Cardiac fibroblast (primary cell): ENCODE measurements at regions not wholly inside any gene's neighbourhood (a gene's known extent, or its start where the extent isn't known, plus 50 kb on each side); places are given as distances from the start of the nearest gene placed in this dataset.

ENCODE experiments used
- DNase-seq, 2 donors: peaks; one replicate each; pipeline versions ENCODE4 v3.0.0 to v3.0.0-alpha.2; 2010; ENCODE audit warnings: low read depth in 2 of 2
- H3K4me3 ChIP-seq, 2 donors: replicated peaks in 1 of 2; 1 replicate in 1 of 2; 2 replicates in 1 of 2; pipeline ENCODE4 v1.5.1; 2011; ENCODE audit warnings: low read depth in 2 of 2, low read length in 2 of 2, mild to moderate bottlenecking in 2 of 2, moderate library complexity in 1 of 2
- CTCF ChIP-seq: IDR thresholded peaks from one replicate; pipeline ENCODE4 v1.5.1; 2011; ENCODE audit warnings: low read depth, mild to moderate bottlenecking, low read length, inconsistent platforms

GRCh38 chr14:71659159-71659558 is 273.1 kb upstream of the RGS6 start:
- H3K4me3 ChIP-seq = no peak overlapping the region
- no peak for TF ChIP-seq CTCF
- peak in 1 of 2 donors; percentile 58 for DNase-seq

- no peak for DNase-seq
- no peak overlapping the region for H3K4me3 ChIP-seq
- TF ChIP-seq CTCF = no peak
These were observed 270.8 kb upstream of the RGS6 start for GRCh38 chr14:71661441-71661840.

- no peak overlapping the region for H3K4me3 ChIP-seq
- DNase-seq = no peak
- no peak for TF ChIP-seq CTCF
These were observed 269.9 kb upstream of the RGS6 start for GRCh38 chr14:71662291-71662790.

- TF ChIP-seq CTCF = no peak
- H3K4me3 ChIP-seq = no peak overlapping the region
- peak; percentile 81 to 95 for DNase-seq
These were observed 267.1 kb upstream of the RGS6 start for GRCh38 chr14:71665157-71665556.

- no peak for TF ChIP-seq CTCF
- peak in 1 of 2 donors; percentile 10 for DNase-seq
- no peak overlapping the region for H3K4me3 ChIP-seq
These were observed 266.4 kb upstream of the RGS6 start for GRCh38 chr14:71665781-71666180.

- no peak for TF ChIP-seq CTCF
- no peak overlapping the region for H3K4me3 ChIP-seq
- DNase-seq = no peak
These were observed 265.6 kb upstream of the RGS6 start for GRCh38 chr14:71666571-71667145.
